GM23338 (cell line): ENCODE measurements at regions not wholly inside any gene's neighbourhood (a gene's known extent, or its start where the extent isn't known, plus 50 kb on each side); places are given as distances from the start of the nearest gene placed in this dataset.

Experiments used
- ATAC-seq: fragments of 200-7000 bp; cut with Tn5 transposase; 3 replicates; pipeline ENCODE4 v1.9.1; 2020
- DNase-seq: peaks from one replicate; pipeline ENCODE4 v3.0.0-alpha.2; 2015; ENCODE audit warnings: low spot score
- H2AFZ ChIP-seq: fragments of 200-600 bp; sonication (generic); 2 replicates; pipeline ENCODE4 v1.8.0; 2016; ENCODE audit warnings: antibody characterized with exemption, mild to moderate bottlenecking, moderate library complexity
- H3F3A ChIP-seq: fragments of 200-600 bp; sonication (generic); replicated peaks from 2 replicates; pipeline ENCODE4 v1.8.0; 2017; ENCODE audit warnings: antibody characterized with exemption, mixed run types, low read depth
- H3K27ac ChIP-seq: fragments of 200-600 bp; sonication (generic); 2 replicates; pipeline ENCODE4 v1.6.1; 2016; ENCODE audit warnings: low read depth
- H3K27me3 ChIP-seq: fragments of 200-600 bp; sonication (generic); 2 replicates; pipeline ENCODE4 v1.8.0; 2016; ENCODE audit warnings: mild to moderate bottlenecking, mixed run types, moderate library complexity; ENCODE audit not compliant: insufficient read depth
- H3K36me3 ChIP-seq: fragments of 200-600 bp; sonication (generic); 2 replicates; pipeline ENCODE4 v1.8.0; 2016; ENCODE audit warnings: mild to moderate bottlenecking; ENCODE audit not compliant: insufficient read depth
- H3K4me1 ChIP-seq: fragments of 200-600 bp; sonication (generic); 2 replicates; pipeline ENCODE4 v1.8.0; 2016; ENCODE audit warnings: mild to moderate bottlenecking, moderate library complexity; ENCODE audit not compliant: insufficient read depth
- H3K4me2 ChIP-seq: fragments of 200-600 bp; sonication (generic); 2 replicates; pipeline ENCODE4 v1.7.1; 2017; ENCODE audit warnings: mixed run types
- H3K4me3 ChIP-seq: fragments of 200-600 bp; sonication (generic); 2 replicates; pipeline ENCODE4 v1.6.1; 2016; ENCODE audit warnings: mixed run types
- H3K79me2 ChIP-seq: fragments of 200-600 bp; sonication (generic); replicated peaks from 2 replicates; pipeline ENCODE4 v1.8.0; 2017; ENCODE audit warnings: mild to moderate bottlenecking; ENCODE audit not compliant: insufficient read depth
- H3K9me2 ChIP-seq: fragments of 200-600 bp; sonication (generic); 2 replicates; pipeline ENCODE4 v1.8.0; 2017; ENCODE audit not compliant: insufficient read depth
- H4K20me1 ChIP-seq: fragments of 200-600 bp; sonication (generic); replicated peaks from 2 replicates; pipeline ENCODE4 v1.8.0; 2017; ENCODE audit warnings: mild to moderate bottlenecking; ENCODE audit not compliant: insufficient read depth
- H3K27ac Mint-ChIP-seq: 2 replicates; pipeline ENCODE4 v1.8.0; 2020; ENCODE audit warnings: inconsistent platforms, mild to moderate bottlenecking, moderate library complexity, mixed read lengths
- H3K27me3 Mint-ChIP-seq: 3 replicates; pipeline ENCODE4 v1.8.0; 2022; ENCODE audit warnings: low read depth, mild to moderate bottlenecking, moderate library complexity, mixed read lengths, inconsistent platforms; ENCODE audit not compliant: insufficient read depth, poor library complexity
- H3K36me3 Mint-ChIP-seq: 3 replicates; pipeline ENCODE4 v1.8.0; 2021; ENCODE audit warnings: low read depth, mild to moderate bottlenecking, inconsistent platforms, moderate library complexity, mixed read lengths
- H3K4me1 Mint-ChIP-seq: 3 replicates; pipeline ENCODE4 v1.8.0; 2020; ENCODE audit warnings: mild to moderate bottlenecking, inconsistent platforms, mixed read lengths
- H3K4me3 Mint-ChIP-seq: 3 replicates; pipeline ENCODE4 v1.8.0; 2021; ENCODE audit warnings: moderate library complexity, mild to moderate bottlenecking, inconsistent platforms, mixed read lengths
- H3K9me3 Mint-ChIP-seq: 3 replicates; pipeline ENCODE4 v1.8.0; 2020; ENCODE audit warnings: moderate library complexity, mild to moderate bottlenecking, inconsistent platforms, mixed read lengths
- EZH2phosphoT487 ChIP-seq: fragments of 200-600 bp; sonication (generic); IDR thresholded peaks from one replicate; pipeline ENCODE4 v1.8.1; 2018; ENCODE audit warnings: antibody characterized with exemption; ENCODE audit not compliant: unreplicated experiment
- STAT1 ChIP-seq: IDR thresholded peaks from one replicate; pipeline ENCODE4 v1.6.1; 2016; ENCODE audit warnings: antibody characterized with exemption; ENCODE audit not compliant: unreplicated experiment
- TF ChIP-seq, protein P1 (sequence below): fragments of 250-450 bp; sonication (Bioruptor Pico); IDR thresholded peaks from 2 replicates; pipeline ENCODE4 v1.5.0; 2020; ENCODE audit warnings: mild to moderate bottlenecking, moderate library complexity
- TF ChIP-seq, protein P2 (sequence below), 2 experiments: fragments of 200-600 bp in 1 of 2; sonication (generic) in 1 of 2; conservative IDR thresholded peaks; 2 replicates each; pipeline versions ENCODE4 v1.5.1 to v1.6.1; 2016 to 2017; ENCODE audit warnings: antibody characterized with exemption in 2 of 2, low read depth in 2 of 2, mild to moderate bottlenecking in 2 of 2, moderate library complexity in 1 of 2
- TF ChIP-seq, protein P3 (sequence below): IDR thresholded peaks from one replicate; pipeline ENCODE4 v1.6.1; 2018; ENCODE audit warnings: antibody characterized with exemption; ENCODE audit not compliant: unreplicated experiment
- TF ChIP-seq, protein P4 (sequence below): IDR thresholded peaks from 2 replicates; pipeline ENCODE4 v1.6.1; 2016; ENCODE audit warnings: antibody characterized with exemption

DNA sequence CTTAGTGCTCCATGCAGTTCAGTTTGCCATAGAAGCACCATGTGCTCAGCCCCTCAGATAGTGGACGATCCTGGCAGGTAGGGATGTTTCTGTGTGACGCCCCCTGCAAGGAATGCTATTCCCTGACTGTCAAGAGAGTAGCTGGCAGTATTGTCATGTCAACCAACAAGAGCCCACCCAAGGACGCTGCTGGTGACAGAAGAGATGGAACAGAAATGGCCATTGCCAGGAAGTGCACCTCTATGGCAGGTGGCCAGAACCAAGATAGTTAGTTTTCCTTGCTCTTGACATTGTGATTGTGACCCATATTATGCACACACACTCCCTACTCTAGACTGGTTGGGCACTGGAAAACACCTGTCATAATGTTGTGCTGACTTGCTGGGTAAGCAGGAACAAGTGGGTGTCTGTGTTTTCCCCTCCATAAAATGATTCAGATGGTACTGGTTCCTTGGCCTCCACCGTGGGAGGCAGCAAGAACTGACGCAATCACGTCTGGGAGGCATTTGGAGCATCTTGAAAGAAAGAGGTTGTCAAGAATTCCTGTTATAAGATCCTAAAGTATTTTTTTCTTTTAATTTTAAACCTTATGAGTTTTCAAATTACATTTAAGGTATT lies 507.9 kb downstream of the MID1IP1 start:
- no peak overlapping the region for H3K27ac Mint-ChIP-seq
- H3K36me3 ChIP-seq: no peaks in the 10 kb centered on the region
- H3K4me2 ChIP-seq: no peak overlapping the region
- no peaks in the 10 kb centered on the region for H3F3A ChIP-seq
- H3K27me3 ChIP-seq: no peaks in the 10 kb centered on the region
- no peak for DNase-seq
- no peak overlapping the region for H3K4me3 Mint-ChIP-seq
- TF ChIP-seq EZH2phosphoT487 (no peak), STAT1 (no peak)
- TF ChIP-seq, protein P1, sequence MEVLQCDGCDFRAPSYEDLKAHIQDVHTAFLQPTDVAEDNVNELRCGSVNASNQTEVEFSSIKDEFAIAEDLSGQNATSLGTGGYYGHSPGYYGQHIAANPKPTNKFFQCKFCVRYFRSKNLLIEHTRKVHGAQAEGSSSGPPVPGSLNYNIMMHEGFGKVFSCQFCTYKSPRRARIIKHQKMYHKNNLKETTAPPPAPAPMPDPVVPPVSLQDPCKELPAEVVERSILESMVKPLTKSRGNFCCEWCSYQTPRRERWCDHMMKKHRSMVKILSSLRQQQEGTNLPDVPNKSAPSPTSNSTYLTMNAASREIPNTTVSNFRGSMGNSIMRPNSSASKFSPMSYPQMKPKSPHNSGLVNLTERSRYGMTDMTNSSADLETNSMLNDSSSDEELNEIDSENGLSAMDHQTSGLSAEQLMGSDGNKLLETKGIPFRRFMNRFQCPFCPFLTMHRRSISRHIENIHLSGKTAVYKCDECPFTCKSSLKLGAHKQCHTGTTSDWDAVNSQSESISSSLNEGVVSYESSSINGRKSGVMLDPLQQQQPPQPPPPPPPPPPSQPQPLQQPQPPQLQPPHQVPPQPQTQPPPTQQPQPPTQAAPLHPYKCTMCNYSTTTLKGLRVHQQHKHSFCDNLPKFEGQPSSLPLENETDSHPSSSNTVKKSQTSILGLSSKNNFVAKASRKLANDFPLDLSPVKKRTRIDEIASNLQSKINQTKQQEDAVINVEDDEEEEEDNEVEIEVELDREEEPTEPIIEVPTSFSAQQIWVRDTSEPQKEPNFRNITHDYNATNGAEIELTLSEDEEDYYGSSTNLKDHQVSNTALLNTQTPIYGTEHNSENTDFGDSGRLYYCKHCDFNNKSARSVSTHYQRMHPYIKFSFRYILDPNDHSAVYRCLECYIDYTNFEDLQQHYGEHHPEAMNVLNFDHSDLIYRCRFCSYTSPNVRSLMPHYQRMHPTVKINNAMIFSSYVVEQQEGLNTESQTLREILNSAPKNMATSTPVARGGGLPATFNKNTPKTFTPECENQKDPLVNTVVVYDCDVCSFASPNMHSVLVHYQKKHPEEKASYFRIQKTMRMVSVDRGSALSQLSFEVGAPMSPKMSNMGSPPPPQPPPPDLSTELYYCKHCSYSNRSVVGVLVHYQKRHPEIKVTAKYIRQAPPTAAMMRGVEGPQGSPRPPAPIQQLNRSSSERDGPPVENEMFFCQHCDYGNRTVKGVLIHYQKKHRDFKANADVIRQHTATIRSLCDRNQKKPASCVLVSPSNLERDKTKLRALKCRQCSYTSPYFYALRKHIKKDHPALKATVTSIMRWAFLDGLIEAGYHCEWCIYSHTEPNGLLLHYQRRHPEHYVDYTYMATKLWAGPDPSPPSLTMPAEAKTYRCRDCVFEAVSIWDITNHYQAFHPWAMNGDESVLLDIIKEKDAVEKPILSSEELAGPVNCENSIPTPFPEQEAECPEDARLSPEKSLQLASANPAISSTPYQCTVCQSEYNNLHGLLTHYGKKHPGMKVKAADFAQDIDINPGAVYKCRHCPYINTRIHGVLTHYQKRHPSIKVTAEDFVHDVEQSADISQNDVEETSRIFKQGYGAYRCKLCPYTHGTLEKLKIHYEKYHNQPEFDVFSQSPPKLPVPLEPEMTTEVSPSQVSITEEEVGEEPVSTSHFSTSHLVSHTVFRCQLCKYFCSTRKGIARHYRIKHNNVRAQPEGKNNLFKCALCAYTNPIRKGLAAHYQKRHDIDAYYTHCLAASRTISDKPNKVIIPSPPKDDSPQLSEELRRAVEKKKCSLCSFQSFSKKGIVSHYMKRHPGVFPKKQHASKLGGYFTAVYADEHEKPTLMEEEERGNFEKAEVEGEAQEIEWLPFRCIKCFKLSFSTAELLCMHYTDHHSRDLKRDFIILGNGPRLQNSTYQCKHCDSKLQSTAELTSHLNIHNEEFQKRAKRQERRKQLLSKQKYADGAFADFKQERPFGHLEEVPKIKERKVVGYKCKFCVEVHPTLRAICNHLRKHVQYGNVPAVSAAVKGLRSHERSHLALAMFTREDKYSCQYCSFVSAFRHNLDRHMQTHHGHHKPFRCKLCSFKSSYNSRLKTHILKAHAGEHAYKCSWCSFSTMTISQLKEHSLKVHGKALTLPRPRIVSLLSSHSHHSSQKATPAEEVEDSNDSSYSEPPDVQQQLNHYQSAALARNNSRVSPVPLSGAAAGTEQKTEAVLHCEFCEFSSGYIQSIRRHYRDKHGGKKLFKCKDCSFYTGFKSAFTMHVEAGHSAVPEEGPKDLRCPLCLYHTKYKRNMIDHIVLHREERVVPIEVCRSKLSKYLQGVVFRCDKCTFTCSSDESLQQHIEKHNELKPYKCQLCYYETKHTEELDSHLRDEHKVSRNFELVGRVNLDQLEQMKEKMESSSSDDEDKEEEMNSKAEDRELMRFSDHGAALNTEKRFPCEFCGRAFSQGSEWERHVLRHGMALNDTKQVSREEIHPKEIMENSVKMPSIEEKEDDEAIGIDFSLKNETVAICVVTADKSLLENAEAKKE: no peak
- TF ChIP-seq, protein P2, sequence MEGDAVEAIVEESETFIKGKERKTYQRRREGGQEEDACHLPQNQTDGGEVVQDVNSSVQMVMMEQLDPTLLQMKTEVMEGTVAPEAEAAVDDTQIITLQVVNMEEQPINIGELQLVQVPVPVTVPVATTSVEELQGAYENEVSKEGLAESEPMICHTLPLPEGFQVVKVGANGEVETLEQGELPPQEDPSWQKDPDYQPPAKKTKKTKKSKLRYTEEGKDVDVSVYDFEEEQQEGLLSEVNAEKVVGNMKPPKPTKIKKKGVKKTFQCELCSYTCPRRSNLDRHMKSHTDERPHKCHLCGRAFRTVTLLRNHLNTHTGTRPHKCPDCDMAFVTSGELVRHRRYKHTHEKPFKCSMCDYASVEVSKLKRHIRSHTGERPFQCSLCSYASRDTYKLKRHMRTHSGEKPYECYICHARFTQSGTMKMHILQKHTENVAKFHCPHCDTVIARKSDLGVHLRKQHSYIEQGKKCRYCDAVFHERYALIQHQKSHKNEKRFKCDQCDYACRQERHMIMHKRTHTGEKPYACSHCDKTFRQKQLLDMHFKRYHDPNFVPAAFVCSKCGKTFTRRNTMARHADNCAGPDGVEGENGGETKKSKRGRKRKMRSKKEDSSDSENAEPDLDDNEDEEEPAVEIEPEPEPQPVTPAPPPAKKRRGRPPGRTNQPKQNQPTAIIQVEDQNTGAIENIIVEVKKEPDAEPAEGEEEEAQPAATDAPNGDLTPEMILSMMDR (conservative IDR thresholded peaks at IDR 0.05; ENCODE audit: low read depth in 2 of 2): no peak
- TF ChIP-seq, protein P3, sequence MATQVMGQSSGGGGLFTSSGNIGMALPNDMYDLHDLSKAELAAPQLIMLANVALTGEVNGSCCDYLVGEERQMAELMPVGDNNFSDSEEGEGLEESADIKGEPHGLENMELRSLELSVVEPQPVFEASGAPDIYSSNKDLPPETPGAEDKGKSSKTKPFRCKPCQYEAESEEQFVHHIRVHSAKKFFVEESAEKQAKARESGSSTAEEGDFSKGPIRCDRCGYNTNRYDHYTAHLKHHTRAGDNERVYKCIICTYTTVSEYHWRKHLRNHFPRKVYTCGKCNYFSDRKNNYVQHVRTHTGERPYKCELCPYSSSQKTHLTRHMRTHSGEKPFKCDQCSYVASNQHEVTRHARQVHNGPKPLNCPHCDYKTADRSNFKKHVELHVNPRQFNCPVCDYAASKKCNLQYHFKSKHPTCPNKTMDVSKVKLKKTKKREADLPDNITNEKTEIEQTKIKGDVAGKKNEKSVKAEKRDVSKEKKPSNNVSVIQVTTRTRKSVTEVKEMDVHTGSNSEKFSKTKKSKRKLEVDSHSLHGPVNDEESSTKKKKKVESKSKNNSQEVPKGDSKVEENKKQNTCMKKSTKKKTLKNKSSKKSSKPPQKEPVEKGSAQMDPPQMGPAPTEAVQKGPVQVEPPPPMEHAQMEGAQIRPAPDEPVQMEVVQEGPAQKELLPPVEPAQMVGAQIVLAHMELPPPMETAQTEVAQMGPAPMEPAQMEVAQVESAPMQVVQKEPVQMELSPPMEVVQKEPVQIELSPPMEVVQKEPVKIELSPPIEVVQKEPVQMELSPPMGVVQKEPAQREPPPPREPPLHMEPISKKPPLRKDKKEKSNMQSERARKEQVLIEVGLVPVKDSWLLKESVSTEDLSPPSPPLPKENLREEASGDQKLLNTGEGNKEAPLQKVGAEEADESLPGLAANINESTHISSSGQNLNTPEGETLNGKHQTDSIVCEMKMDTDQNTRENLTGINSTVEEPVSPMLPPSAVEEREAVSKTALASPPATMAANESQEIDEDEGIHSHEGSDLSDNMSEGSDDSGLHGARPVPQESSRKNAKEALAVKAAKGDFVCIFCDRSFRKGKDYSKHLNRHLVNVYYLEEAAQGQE: no peak
- TF ChIP-seq, protein P4, sequence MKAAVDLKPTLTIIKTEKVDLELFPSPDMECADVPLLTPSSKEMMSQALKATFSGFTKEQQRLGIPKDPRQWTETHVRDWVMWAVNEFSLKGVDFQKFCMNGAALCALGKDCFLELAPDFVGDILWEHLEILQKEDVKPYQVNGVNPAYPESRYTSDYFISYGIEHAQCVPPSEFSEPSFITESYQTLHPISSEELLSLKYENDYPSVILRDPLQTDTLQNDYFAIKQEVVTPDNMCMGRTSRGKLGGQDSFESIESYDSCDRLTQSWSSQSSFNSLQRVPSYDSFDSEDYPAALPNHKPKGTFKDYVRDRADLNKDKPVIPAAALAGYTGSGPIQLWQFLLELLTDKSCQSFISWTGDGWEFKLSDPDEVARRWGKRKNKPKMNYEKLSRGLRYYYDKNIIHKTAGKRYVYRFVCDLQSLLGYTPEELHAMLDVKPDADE: no peak
- no peaks in the 10 kb centered on the region for H4K20me1 ChIP-seq
- H3K4me1 ChIP-seq: no peaks in the 10 kb centered on the region
- H3K4me3 ChIP-seq: no peak overlapping the region
- no peaks in the 10 kb centered on the region for H3K9me2 ChIP-seq
- H3K27me3 Mint-ChIP-seq: peaks cover 1% of the 10 kb centered on the region
- no peaks in the 10 kb centered on the region for H3K36me3 Mint-ChIP-seq
- no peaks in the 10 kb centered on the region for H3K79me2 ChIP-seq
- H3K4me1 Mint-ChIP-seq: 0 out of 3 replicates have a peak, but pooled peaks cover 7% of the 10 kb centered on the region
- no peak overlapping the region for H3K27ac ChIP-seq
- no peak for ATAC-seq
- no peak overlapping the region for H2AFZ ChIP-seq
- no peaks in the 10 kb centered on the region; the same call in 1 of the 3 replicates for H3K9me3 Mint-ChIP-seq
